ENCODE measurements at regions not wholly inside any gene's neighbourhood (a gene's known extent, or its start where the extent isn't known, plus 50 kb on each side); places are given as distances from the start of the nearest gene placed in this dataset.

GRCh38 chr13:50104493-50104892, 89.2 kb downstream of the KCNRG start:
- no peak for DNase-seq (ENCODE audit: low spot score)

DNA sequence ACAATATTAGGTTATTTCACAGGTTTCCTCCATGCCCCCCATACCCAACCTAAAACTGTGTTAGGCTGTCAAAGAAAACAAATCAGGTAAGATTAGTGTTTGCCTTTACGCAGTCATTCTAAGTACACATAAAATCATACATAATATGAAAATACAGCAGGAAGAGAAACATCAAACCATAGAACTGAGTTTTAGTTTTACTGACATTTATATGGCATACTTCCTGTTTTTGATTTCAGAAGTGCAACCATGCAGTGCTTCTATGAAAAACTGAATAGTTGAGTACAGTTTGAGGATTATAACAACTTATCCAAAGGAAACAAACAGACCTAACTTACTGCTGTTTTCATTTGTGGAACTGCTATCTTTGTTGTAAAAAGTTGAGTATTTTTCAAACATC, 91.3 kb downstream of the KCNRG start:
- no peak for DNase-seq (ENCODE audit: low spot score)

- DNase-seq (ENCODE audit: low spot score) = no peak
Observed at GRCh38 chr13:50107205-50107604, 92.0 kb downstream of the KCNRG start.

- no peak for DNase-seq (ENCODE audit: low spot score)
Observed at GRCh38 chr13:50114961-50115360, 99.7 kb downstream of the KCNRG start.

DNA sequence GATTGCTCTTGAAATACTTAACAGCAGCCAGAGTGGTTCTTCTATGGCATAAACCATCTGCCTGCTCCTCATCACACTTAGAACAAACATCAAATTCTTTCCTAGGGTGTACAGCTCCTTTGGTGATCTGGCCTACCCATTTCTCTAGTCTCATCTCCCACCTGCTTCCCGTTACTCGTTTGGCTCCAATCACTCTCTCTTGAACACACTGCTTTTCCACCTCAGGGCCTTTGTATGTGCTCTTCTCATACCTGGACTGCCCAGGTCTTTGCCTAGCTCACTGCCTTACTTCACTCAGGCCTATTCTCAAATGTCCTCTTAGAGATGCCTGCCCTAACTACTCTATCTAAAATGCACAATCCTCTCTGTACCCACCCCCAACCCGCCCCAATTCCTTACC, 100.5 kb downstream of the KCNRG start:
- DNase-seq (ENCODE audit: low spot score) = no peak

DNA sequence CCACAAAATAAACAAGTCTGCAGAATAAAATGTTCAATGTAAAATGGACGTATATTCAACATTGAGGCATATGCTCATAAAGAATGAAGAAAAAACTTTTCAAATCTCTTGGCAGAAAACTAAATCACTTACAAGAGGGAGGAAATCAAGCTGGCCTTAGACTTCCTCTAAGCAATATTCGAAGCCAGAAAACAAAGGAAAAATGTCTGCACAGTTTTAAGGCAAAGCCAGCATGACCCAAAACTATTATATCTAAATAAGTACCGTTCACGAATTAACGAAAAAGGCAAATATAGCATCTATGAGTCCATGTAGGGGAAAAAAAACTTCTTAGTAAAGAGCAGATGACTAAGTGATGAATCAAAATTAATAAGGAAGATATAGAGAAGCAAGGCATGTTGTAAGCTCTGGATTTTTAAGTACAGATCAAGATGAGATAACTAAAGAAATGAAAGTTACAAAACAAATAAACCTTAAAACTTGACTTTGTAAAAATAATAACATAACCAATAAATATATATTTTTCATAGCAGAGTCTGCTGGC, 101.3 kb downstream of the KCNRG start:
- no peak for DNase-seq (ENCODE audit: low spot score)

DNA sequence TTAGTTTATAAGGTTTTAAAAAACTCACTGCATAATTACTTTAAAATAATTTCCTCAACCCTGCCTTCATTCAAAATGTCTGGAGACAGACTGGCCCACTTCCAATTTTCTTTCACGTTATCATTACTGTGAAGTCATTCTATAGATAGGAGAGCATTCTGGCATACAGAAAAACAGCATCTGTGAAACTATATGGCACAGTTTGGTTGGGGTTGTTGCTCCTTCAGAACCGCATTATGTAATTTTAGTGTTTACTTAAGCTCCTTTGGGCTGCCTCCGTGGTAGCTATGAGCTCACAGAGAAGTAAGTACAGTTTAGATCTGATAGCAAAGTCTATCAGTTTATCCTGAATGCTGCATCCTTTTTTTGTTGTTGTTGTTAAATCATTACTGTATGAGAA, 104.3 kb downstream of the KCNRG start:
- DNase-seq (ENCODE audit: low spot score) = no peak

GRCh38 chr13:50122455-50122854, 107.2 kb downstream of the KCNRG start:
- DNase-seq (ENCODE audit: low spot score) = no peak

GRCh38 chr13:50123002-50123401, 107.8 kb downstream of the KCNRG start:
- DNase-seq (ENCODE audit: low spot score) = peak; percentile 37

- peak; percentile 76 for DNase-seq (ENCODE audit: low spot score)
Observed at GRCh38 chr13:50123515-50123861, 108.2 kb downstream of the KCNRG start.

- DNase-seq (ENCODE audit: low spot score) = peak; percentile 92
Observed at GRCh38 chr13:50123862-50124535, 108.8 kb downstream of the KCNRG start.

GRCh38 chr13:50124536-50125303, 109.5 kb downstream of the KCNRG start:
- peak; percentile 44 for DNase-seq (ENCODE audit: low spot score)

DNA sequence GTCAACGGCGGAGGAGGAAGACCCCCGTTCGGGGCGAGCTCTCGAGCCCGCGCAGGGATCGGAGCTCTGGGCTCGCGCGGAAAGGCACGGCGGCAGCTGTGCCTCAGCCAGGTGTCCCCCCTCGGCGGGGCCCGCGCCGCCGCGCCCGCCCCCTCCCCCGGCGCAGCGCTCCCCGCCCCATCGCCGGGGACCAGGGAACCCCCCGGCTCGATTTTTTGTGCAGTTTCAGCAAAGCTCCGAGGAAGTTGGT, 110.0 kb downstream of the KCNRG start:
- DNase-seq (ENCODE audit: low spot score) = no peak

DNA sequence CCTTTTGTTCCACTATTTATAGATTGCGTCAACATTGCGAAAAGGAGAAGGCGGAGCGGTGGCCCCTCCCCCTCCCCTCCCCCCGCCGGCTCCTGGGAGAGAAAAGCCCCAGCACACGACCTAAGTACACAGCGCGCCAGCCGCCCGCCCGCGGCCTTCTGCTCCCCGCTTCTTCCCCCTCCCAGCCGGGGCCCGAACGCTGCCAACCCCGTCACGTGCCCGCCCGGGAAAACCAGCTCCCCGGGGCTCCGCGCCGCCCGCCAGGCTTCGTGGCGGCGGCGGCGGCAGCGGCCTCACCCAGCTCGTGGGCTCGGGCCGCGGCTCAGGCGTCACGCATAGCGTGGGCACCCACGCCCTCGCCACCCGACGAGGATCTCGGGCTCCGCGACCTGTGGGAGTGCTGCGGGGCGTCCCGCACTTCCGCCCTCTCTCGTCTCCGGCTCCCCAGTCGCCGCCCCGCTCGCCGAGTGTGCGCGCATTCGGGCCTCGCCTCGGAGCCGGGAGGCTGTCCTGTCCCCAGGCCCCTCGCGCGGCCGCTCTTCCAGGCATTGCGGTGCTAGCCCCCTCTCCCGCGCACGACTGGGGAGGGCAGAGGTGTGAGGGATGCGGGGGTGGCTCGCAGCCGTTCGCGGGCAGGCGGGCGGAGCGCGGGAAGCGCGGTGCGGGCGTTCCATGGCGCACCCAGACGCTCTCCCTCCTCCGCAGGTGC, 110.5 kb downstream of the KCNRG start:
- peak; percentile 85 for DNase-seq (ENCODE audit: low spot score)

DNA sequence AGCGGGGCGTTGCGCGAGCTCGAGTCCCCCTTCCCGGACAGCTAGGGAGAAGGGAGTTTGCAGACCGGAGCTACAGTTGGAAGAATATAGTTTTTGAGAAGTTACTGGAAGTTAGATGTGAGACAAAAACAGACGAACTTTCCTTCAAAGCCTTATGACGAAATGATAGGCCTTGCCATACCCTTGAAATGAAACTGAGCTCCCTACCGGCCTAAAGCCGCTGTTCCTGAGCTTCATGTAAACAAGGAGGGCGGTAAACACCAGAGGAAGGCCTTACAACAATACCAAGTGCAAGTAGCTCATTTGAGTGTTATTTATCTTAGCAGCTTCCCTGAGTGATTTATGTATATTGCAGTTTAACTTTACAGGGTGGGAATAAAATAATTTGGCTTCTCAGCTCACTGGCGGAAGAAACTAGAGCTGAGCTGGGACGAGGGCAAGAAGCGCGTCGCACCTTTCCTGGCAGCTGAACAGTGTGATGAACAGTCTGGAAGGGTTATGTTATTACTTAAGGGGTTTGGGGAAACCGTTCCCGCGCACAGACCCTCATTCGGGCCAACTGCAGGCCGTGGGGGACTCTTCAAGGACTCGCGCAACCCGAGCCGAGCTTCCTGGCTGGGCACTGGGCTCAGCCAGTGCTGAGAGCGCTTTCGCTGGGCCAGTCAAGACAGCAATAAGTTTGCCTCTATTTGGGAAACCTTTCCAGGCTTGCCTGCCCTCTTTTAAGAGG, 111.2 kb downstream of the KCNRG start:
- DNase-seq (ENCODE audit: low spot score) = peak; percentile 43

- no peak for DNase-seq (ENCODE audit: low spot score)
Observed at GRCh38 chr13:50126993-50127725, 111.9 kb downstream of the KCNRG start.

DNA sequence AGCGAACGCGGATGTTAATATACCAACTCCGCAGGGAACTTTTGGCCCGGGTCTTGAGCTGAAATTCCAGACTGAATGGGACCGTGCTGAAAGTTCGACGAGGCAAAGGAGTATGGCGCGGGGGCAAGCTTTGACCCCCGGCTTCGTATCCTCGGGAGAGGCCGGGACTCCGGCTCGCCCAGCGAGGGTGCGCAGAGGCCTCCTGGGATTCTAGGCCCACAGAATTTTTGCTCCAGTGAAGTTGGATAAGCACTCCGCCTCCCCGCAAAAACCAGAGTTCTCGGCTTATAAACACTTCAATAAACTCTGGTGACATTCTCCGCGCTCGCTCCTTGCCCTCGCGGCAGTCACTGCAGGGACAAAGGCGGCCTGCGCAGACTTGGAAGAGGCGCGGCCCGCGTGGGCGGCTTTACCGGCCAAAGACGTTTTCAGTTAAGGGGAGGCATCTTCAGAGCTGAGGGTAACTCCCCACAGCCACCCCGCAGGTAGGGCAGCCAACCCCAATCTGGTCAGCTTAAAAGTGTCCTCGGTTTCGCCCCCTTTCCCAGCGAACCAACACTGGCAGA, 112.6 kb downstream of the KCNRG start:
- DNase-seq (ENCODE audit: low spot score) = no peak

GRCh38 chr13:50128428-50128931, 113.2 kb downstream of the KCNRG start:
- DNase-seq (ENCODE audit: low spot score) = no peak

GRCh38 chr13:50129081-50129705, 113.9 kb downstream of the KCNRG start:
- no peak for DNase-seq (ENCODE audit: low spot score)

GRCh38 chr13:50129706-50130122, 114.5 kb downstream of the KCNRG start:
- DNase-seq (ENCODE audit: low spot score) = no peak

All from cerebellar cortex (tissue), 1 donor.